Effector CD4-positive, alpha-beta T cell (primary cell): ENCODE measurements at regions not wholly inside any gene's neighbourhood (a gene's known extent, or its start where the extent isn't known, plus 50 kb on each side); places are given as distances from the start of the nearest gene placed in this dataset.

ENCODE experiments used
- DNase-seq: peaks from one replicate; pipeline ENCODE4 v3.0.0-alpha.2; 2020

DNA sequence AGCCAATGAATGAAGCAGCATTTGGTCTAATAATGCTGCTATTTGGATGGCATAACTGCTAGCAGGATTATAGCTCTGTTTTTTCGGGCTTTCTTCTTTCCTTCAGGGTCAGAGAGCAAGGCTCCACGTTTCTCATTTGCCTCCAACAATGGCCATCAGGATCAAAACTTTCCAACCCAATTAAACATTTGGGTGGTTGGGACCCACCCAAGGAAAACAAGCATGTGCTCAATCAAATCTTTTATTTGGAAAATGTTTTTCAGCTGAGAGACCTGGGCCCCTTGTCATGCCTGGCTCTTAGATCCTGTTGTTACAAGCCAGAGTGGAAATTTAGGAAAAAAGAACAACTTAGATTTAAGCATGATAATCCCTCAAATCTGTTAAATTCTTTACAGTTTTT is 373.1 kb upstream of the USP24 start:
- DNase-seq: no peak

DNA sequence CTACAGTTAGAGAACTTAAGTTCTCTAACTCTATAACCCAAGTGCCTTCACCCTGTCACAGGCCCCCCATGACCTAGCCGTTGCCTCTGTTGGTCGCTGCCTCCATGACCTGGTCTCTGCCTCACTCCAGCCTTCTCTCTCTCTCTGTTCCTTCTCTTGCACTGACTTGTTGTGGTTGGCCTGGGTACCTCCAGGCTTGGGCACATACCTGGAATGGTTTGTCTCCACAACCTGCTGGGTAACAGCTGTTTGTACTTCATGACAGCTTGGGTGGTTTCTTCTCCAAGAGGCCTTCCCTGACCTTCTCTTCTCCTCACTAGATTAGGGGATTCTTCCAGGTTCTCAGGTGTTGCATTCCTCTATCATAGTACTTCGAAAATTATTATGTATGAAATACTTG is 371.6 kb upstream of the USP24 start:
- no peak for DNase-seq

DNA sequence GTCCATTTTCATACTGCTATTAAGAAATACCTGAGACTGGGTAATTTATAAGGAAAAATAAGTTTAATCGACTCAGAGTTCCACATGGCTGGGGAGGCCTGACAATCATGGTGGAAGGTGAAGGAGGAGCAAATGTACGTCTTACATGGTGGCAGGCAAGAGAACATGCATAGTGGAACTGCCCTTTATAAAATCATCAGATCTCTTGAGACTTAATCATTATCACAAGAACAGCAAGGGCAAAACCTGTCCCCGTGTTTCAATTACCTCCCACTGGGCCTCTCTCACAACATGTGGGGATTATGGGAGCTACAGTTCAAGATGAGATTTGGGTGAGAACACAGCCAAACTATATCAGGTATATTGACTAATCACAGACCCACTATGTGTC is 370.2 kb upstream of the USP24 start:
- no peak for DNase-seq

DNA sequence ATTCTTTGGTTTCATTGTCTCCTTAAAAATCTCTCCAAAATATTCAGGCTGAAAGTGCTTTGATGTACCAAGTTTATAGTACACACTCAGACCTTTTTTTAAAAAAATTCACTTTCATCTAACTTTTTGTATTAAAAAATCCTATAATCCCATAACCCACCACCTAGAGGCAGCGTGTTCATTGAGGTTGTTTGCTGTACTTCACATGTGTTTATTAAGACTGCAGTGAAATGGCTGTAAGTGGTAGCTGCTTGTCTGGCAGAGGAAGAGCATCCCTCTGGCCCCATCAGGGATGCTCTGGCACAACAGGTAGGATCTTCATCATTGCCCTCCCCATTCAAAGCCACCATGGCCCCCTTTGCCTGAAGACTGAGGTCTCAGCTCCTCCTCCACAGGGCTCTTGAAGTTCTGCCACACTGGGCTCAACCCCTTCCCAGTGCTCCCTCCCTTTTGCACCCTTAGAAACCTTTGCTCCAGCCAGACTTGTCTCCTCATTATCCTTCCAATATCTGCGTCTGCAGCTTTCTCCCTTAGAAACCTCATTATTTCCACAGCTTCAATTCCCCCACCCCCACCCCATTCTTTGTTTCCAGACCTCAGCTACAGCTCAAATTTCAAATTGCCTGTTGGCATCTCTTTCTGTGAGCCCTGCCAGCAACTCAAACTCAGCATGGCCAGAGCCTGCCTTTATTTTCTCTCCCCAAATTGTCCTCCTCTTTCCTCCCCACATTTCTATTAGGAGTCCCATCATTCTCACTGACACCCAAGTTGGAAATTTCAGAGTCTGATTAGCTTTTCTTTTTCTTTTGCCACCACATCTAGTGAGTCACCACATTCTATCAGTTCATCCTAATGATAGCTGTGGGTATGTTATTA is 369.6 kb upstream of the USP24 start:
- DNase-seq: no peak

DNA sequence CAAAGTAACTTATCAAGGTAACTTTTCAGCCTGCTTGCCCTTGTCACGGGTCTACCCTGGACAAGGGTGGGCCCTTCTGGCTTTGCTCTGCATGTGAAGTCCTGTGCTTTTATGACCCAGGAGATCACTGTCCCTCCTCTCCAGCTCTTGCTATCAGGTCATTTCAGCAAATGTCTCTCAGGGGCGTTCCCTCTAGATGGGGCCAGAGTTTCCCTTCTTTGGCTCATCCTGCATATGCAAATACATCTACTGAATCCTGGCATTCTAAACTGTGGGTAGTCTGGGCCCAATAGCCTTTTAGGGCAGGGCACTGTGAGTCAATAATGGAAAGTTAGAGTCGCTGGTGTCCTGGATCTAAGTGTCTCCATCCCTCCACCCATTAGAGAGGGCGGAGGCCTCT is 366.9 kb upstream of the USP24 start:
- no peak for DNase-seq

DNA sequence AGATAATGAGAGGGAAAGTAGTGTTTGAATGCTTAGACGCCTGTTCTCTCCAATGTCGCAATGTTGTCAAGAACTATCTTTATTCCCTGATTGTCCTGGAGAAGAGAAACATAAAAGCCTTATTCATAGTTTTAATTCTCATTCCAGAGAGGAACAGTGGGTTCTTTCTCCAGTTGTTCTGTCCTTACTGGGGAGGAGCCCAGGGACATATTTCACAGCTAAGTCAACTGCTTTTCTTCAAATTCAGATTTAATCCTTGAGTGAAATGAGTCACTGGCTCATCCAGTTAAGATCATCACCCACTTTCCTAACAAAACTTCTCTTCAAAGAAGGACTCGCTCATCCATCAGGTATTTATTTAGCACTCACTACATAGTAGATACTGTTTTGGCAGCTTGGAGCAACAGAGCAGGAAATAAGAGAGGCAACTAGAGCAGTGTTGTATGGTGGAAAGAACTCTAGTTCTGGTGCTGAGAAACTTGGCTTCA is 365.7 kb upstream of the USP24 start:
- DNase-seq: no peak

DNA sequence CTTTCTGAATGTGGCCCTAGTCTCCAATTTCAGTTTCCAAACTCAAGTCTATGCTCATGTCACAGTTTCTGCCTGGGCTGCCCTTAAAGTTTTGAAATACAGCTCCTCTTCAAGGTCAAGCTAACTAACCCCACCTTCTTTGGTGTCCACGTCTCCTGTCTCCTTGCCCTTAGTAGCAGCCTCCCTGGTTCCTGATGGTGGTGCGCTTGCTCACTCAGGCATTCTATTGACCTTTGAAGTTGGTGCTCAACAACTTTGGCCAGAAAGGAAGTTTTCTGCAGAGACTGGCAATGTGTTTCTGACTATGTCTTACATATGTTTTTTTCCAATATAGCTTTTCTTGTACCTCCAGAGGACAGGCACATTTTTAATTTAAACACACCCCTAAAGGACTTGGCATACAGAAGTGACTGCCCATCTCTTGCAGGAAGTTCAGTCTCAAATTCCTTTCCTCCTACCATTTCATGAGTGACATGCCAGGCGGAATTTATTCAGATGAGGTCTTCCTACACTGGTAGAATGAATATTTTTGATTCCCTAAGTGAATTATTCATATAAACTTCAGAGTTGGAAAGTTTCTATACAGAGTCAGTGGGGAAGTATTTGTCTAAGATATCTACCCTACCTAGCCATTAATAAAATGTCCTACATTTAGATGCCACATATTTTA is 364.3 kb upstream of the USP24 start:
- no peak for DNase-seq

DNA sequence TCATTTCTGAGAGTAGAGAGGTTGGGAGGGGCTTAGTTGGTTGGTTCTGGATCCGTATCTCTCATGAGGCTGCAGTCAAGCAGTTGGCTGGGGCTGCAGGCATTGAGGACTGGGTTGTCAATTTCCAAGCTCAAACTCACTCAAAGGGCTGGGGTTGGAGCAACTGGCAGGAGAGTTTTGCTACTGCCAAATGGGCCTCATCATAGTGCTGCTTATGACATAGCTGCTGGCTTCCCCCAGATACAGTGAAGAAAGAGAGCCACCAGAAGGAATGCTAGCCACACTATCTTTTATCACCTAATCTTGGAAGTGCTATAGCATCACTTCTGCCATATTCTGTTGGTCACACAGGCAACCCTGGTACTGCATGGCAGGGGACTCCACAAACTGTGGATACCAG is 363.5 kb upstream of the USP24 start:
- no peak for DNase-seq

DNA sequence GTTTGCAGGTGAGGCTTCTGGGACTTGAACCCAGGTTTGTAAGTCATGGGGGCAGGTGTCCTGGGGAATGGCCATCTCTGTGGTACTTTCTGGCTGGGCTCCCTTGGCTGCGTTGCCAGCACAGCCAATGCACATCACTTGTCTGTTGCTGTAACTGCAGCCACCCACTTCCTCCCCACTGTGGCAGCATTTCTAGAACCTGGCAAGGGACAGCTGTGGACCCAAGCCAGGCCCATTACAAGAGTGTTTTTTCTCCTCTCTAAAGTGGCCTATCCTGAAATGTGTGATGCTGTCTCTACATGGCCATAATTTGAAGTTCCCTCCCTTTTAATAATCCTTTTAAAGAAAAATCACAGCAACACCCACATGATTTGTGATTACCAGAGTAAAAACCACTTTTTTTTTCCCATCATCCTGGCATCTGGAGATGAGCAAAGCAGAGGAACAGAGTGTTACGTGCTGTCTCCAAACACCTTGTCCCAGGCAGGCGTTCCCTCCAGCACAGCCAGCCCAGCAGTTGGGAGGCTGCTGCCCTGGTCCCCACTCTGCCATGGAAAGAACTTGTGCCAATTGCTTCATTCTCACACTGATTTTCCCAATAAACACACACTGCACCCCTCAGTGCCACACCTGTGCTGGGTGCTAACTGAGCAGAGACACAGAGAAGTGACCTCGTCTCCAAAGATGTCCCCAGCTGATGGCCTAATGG is 360.6 kb upstream of the USP24 start:
- no peak for DNase-seq

DNA sequence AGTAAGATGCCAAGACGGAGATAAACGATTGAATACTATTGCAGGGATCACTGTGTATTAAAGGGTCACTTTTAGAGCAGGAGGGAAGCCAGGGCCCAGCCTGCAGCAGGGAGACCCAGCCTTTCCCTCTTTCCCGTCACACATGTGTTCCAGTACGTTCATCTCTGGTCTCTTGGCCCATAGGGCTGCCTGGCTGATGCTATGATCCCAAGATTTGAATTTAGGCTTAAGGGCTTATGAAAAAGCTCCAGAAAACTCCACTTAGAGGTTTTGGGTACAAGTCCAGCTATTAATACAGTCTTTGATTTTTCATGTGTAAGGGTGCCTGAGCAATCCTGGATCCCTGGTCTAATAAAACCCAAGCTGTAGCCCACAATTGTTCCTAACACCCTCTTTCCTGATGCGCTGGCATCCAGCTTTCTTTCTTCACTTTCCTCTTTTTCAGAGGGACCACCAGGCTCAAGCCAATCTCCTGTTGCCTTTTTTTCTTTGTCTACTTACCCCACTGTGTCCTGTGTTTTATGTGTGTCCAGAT is 359.6 kb upstream of the USP24 start:
- no peak for DNase-seq

DNA sequence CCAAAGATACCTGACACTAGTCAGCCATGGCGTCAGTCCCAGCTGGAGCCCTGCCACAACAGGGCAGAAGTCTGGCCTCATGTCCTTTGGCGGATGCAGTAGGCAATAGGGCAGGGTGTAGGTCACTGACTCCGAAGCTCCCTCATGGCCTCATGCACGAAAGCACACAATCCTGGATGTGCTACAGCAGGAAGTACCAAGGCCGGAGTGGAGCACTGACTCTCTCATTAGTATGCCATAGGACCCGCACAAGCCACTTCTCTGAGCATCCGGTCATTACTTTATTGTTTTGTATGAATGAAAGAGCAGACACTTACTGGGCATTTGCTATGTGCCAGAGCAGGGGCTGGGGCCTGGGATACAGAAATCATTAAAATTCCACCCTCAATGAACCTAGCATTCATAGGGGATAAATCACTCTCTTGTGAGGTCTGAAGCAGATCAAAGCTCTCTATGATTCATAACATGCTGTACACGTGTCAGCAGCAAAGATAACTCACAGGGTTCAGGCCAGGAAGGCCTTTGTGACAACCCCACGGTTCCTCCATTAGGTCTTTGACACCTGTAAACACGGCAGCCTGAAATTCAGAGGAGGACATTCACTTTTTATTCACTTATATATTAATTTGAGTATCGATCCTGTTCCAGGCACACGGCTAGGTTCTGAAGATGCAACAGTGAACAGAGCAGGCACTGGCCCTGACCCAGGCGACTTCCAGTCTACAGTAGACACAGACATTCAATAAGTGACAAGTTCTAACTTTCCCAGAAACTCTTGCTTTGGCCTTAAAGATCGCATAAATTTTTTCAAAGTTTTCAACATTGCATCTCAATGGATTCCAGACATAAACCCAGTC is 357.9 kb upstream of the USP24 start:
- no peak for DNase-seq

DNA sequence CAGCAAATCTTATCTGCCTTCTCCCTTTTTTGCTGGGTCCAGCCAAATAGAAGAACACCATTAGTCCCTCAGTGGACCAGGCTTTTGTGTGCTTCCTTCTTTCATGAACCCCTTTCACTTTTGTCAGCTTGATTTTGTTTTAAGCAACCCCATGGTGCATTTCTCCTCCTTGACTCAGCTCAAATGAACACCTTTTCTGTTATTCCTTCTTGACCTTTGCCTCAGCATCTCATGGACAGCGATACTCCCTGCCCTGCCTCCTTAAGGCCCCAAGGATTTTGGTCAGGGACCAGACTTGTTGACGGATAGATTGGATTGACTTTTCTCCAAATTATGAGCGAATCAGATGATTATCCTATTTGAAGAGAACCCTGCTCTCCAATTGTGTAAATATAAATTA is 356.6 kb upstream of the USP24 start:
- no peak for DNase-seq

DNA sequence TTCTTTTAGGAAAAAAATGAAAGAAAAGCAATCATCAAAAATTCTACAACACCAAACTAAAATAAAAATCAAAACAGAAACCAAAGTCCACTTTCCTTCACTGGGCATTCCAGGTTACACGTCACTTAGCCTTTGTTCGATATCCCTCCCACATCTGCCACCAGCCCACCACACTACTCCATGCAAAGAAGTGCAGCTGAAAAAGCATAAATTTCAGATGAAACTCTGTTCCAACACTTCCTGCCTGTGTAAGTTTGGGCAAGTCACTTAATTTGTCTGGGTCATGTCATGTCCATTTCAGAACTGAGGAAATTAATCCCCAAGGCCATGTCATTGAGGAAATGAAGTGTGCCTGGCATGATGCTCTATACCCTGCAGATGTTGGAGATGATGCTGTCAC is 354.3 kb upstream of the USP24 start:
- DNase-seq: no peak

DNA sequence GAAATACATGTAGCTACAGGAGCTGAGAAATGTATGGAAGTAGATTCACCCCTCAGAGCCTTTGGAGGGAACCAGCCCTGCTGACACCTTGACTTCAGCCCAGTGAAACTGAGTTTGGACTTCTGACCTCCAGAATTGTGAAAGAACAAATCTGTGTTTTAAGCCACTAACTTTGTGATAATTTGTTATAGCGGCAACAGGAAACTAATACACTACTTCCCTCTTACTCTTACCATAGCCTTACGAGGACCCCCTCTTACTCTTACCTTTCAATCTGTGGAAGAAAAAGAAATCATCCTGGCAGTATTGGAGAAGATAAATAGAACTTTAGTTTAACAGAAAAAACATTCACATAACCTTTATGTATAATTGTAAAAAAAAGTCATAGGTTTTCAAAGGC is 353.6 kb upstream of the USP24 start:
- no peak for DNase-seq

DNA sequence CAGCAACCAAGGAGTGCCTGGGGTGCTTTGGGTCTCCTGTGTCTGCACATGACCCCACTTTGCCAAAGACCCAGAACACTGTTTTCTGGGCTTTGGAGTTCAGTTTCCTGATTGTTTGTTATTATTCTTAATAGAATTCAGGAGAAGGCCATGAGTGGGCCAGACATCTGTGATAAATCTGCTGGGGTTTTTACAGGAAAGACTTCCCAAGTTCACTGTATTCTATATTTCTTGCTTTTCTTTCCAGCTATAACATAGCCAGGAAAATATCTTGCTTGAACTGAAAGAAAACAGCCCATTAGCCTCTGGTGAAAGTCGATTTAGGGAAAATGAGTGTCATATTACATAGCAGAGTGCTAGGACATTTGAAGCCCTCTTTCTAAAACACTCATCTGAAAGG is 345.1 kb upstream of the USP24 start:
- no peak for DNase-seq

DNA sequence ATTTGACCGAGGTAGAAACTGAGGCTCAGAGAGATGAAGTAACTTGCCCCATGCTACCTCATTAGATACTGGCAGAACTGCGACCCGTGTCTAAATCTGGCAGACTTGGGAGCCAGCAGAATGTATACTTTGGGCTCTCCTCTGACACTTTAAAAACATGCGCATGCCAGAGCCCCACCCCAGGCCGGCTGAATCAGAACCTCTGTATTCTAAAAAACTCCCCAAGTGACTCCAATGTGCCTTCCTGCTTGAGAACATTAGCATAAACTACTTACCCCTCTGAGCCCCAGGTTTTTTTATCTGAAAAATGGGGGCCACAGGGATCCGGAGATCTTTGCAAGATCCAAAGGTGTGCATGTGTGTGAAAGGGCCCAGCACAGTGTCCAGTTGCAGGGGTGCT is 344.7 kb upstream of the USP24 start:
- DNase-seq: no peak

DNA sequence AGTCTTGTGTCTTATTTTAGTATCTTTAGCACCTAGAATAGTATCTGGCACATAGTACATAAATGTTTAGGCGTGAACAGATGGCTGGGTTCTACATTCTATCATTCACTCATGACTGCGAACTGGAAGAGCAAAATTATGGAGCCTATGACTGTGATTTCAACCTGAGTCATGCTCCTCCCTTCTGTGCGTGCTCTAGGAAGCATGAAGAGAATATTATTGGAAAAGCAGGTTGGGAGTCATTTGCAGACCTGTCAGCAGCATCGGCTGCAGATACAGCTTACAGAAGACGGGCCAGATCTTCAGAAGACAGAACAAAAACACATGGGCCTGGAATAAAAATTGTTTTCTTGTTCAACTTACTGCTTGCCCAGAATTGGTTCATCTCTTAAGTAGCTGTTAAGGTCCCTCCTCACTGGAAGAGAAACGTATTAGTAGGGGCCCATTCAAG is 344.0 kb upstream of the USP24 start:
- no peak for DNase-seq

DNA sequence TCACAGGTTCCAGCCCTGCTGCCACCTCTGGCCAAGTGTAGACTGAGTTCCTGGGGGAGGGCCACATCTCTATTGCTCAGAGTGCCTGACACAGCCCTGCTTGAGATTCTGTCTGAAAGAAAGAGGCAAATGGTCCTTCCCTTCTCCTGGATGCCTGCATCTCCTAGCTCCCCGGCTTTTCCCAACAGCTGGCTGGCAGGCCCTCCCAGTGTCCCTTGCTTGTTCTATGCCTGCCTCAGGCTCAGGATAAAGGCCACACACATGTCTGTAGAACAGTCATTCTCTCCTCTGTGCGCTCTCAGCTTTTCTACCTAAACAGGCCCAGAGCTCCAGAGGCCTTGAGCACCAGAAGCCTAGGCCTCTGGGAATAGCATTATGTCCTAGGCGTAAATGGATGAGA is 343.4 kb upstream of the USP24 start:
- DNase-seq: no peak

DNA sequence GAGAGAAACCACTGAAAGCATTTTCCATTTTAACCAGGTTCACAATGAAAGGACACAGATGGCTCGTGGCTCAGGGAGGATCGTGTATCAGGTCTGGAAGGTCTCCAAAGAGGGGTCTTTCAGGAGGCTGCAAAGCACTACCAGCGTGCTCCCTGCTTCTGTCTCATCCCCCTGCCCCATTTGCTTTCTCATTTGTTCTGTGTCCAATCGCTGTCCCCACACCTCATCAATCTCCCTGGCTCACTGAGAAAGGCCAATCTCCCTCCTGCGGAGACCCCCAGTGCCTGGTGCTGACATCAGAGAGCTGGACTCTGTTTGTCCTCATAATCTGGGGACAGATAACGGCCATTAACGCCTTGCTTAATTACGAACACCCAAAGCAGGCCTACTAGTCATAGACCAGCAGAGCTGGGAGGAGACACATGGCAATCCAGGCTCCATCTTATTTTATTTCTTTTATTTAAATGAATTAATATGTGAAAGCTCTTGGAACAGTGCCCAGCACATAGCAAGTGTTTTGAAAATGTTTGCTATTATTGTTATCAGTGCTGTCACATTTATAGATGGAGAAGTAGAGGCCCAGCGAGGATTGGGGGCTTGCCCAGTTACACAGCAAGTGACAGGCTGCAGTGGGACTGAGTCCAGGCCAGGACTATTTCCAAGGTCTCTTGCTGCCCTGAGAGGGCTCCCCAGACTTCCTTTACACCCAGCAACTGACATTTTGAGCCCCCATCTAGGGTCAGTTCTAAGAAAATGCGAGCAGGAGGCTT is 341.0 kb upstream of the USP24 start:
- DNase-seq: no peak

DNA sequence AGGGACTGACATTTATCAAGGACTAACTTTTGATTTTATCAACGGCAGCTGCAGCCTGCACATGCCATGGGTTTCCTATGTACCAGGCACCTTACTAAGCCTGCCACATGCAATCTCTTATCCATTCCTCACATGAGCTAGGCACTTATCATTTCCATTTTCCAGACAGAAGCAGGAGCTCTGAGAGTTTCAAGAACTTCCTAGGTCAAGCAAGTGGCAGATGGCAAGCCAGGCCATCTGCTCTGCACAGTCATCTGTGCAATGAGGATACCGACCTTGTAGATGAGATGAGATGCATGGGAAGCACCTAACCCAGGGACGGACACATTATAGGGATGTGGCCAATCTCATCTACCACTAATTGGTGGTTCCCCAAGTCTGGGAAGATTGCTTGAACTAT is 339.4 kb upstream of the USP24 start:
- DNase-seq: no peak

DNA sequence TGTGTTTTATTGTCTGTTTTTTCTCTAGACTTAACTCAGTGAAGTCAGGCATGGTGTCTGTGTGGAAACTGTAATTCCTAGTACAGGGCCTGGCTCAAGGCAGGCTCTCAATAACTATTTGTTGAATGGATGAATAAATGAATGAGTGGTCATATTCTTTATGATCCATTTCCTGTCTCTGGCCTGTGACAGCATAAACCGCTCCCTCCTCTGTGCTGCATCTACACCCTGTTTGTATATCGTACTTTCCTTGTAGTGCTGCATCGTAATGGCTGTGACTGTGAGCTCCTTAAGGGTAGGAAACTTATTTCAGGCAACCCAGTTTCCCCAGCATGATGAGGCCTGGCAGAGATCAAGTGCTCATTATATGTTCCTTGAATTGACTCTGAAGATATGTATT is 337.5 kb upstream of the USP24 start:
- no peak for DNase-seq

DNA sequence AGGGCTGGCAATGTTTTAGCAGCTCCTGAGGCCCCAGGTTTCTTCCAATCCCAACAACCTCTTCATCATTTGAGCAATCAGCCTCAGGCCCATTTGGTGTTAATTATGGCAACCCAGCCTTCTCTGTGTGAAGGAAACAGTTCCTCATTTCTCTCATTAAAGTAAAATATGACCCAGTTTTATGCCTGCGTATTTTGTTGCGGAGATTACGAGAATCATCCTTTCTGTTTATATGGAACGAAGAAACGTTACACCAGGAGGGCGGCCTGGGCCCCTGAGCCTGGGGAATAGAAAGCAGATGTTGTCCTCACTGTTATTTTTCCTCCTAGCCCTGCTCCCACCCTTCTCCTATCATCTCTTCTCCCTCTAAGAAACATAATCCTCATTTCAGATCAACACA is 332.2 kb upstream of the USP24 start:
- no peak for DNase-seq
